ENCODE measurements at regions not wholly inside any gene's neighbourhood (a gene's known extent, or its start where the extent isn't known, plus 50 kb on each side); places are given as distances from the start of the nearest gene placed in this dataset.

DNA sequence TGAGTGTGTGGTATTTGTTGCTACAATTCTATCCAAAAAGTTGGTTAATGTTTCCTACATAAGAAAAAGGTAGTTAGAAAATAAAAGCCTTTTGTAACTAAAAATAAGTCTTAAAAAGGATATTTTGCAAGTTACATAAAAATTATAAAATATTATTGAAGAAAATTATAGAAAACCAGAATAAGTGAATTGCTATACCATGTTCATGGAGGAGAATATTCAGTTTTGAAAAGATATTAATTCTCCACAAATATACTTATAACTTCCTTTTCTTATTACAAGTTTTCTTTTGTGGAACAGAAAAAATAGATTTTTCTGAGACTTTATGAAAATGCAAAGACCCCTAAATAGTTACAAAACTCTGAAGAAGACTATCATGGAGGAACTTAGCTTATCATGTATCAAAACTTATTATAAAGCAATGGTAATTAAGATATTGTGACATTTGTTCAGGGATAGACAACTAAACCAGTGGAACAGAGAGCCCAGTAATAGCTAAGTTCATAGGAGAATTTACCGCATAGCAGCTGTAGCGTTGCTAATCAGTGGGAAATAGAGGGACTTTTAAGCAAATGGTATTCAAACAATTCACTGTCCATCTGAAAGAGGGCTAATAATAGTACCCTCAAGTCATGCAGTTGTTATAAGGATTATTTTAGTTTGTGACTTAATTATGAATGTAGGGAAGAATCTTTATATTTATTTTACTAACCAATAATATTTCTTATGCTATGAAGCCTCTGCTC, 515.2 kb upstream of the ZNF608 start:
- no peaks in the 10 kb centered on the region for H3K9me3 ChIP-seq
- no peaks in the 10 kb centered on the region for H3K36me3 ChIP-seq (ENCODE audit: low read depth)
- intact Hi-C loops (cut with DNase I, micrococcal nuclease) = no loop called here
- H3K4me1 ChIP-seq (ENCODE audit: low read depth) = no peaks in the 10 kb centered on the region
- no peak overlapping the region for H3K4me3 ChIP-seq
- TF ChIP-seq, protein P1, sequence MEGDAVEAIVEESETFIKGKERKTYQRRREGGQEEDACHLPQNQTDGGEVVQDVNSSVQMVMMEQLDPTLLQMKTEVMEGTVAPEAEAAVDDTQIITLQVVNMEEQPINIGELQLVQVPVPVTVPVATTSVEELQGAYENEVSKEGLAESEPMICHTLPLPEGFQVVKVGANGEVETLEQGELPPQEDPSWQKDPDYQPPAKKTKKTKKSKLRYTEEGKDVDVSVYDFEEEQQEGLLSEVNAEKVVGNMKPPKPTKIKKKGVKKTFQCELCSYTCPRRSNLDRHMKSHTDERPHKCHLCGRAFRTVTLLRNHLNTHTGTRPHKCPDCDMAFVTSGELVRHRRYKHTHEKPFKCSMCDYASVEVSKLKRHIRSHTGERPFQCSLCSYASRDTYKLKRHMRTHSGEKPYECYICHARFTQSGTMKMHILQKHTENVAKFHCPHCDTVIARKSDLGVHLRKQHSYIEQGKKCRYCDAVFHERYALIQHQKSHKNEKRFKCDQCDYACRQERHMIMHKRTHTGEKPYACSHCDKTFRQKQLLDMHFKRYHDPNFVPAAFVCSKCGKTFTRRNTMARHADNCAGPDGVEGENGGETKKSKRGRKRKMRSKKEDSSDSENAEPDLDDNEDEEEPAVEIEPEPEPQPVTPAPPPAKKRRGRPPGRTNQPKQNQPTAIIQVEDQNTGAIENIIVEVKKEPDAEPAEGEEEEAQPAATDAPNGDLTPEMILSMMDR (IDR thresholded peaks at IDR 0.05) = no peak
- no peak for DNase-seq
- ATAC-seq = no peak

DNA sequence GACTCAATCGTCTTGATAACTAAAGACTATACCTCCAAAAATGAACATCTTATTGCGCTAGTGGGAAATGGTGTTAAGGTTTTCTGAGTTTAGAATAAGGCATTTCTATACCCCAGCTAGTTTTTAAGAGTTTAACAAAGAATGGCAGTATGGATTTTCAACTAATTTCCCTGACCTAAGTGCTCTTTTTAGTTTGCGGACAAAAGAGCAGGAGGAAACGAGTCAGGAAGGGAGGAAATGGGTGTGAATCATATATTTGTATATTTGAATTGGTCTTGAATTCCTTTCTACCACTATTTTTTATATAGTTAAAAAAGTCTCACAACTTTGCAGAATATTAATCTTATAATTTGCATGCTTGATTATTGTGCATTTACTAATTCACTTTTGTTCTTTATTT, 516.3 kb upstream of the ZNF608 start:
- Histone ChIP-seq H3K4me3 (no peak overlapping the region), H3K9me3 (no peaks in the 10 kb centered on the region), H3K36me3 (ENCODE audit: low read depth) (no peaks in the 10 kb centered on the region), H3K4me1 (ENCODE audit: low read depth) (no peaks in the 10 kb centered on the region)
- ATAC-seq (no peak), DNase-seq (no peak)
- TF ChIP-seq, protein P1 (IDR thresholded peaks at IDR 0.05) = no peak
- intact Hi-C loops (cut with DNase I, micrococcal nuclease) = no loop called here

DNA sequence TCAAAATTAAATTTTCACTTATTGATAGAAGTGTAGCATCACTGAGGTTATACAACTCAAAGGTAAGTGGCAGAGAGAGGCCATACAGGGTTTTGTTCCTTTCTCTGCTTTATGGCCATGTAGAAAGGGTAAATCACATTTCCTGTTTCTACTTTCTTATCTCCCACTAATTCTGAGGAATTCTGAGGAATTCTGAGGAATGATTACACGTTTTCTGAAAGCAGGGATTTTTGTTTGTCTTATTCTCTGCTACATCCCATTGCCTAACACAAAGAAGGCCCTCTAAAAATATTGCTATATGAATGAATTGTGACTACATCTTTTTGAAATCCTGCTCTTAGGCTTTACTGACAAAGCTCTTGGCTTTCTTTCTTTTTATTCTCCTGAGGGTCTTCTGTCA, 516.9 kb upstream of the ZNF608 start:
- DNase-seq = no peak
- intact Hi-C loops (cut with DNase I, micrococcal nuclease) = no loop called here
- no peaks in the 10 kb centered on the region for H3K4me1 ChIP-seq (ENCODE audit: low read depth)
- TF ChIP-seq, protein P1 (IDR thresholded peaks at IDR 0.05) = no peak
- H3K4me3 ChIP-seq = no peak overlapping the region
- ATAC-seq = no peak
- H3K36me3 ChIP-seq (ENCODE audit: low read depth) = no peaks in the 10 kb centered on the region
- H3K9me3 ChIP-seq = no peaks in the 10 kb centered on the region

DNA sequence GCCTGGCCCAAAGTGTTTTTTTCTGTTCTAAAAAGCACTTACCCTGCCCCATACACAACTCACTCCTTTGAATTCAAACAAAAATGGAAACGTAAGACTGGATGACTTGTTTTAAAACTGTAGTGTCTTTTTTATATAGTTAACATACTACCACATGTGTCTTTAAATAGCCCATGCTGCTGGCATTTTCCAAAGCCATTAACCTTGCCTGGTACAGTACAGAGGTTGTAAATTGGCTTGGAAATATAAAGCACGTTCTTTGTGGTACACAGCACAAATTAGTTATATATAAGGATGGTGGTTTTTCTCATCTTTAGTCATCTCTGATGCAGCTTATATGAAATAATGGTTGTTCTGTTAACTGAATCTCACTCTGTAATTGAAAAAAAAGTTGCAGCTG, 519.7 kb upstream of the ZNF608 start:
- intact Hi-C loops (cut with DNase I, micrococcal nuclease) = no loop called here
- DNase-seq (no peak), ATAC-seq (no peak)
- TF ChIP-seq, protein P1 (IDR thresholded peaks at IDR 0.05) = no peak
- Histone ChIP-seq H3K4me1 (ENCODE audit: low read depth) (no peaks in the 10 kb centered on the region), H3K4me3 (no peak overlapping the region), H3K9me3 (no peaks in the 10 kb centered on the region), H3K36me3 (ENCODE audit: low read depth) (no peaks in the 10 kb centered on the region)

DNA sequence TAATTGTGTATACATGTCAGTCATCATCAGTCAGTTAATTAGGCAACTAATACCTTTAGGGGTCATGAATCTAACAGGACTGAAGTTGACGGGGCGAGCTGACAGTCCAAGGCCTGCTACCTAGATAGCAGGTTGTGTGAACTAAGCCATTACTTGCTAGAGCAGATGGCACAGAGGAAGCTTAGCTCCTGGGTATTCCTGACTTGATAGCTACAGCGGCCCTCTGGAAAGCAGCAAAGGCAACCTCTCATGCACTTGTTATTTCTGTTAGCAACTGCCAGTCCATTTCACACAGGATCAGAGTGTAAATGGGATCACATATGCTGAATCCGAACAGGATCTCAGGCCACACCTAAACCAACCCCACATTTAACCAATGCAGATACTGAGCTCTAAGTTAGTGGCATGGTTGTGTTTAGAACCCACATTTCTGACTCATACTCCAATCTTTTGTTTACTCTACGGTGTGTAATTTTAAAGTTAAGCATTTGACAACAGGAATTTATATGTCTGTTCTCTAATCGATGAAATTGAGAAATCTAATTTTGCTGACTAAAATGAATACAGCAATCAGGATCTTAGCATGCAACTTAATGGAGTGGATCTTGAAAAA, 521.3 kb upstream of the ZNF608 start:
- Histone ChIP-seq H3K4me3 (no peak overlapping the region), H3K36me3 (ENCODE audit: low read depth) (no peaks in the 10 kb centered on the region), H3K9me3 (no peaks in the 10 kb centered on the region), H3K4me1 (ENCODE audit: low read depth) (no peaks in the 10 kb centered on the region)
- ATAC-seq (no peak), DNase-seq (no peak)
- TF ChIP-seq, protein P1 (IDR thresholded peaks at IDR 0.05) = no peak
- intact Hi-C loops (cut with DNase I, micrococcal nuclease) = no loop called here

All from mucosa of descending colon (tissue), 3 donors.